Uterus (tissue), 2 donors: ENCODE measurements at regions not wholly inside any gene's neighbourhood (a gene's known extent, or its start where the extent isn't known, plus 50 kb on each side); places are given as distances from the start of the nearest gene placed in this dataset.

Source experiments
- POLR2A ChIP-seq, 2 donors: fragments of 450-650 bp; IDR thresholded peaks; one replicate each; pipeline ENCODE4 v1.6.1; 2016; ENCODE audit warnings: antibody characterized with exemption in 2 of 2, mild to moderate bottlenecking in 1 of 2, moderate library complexity in 1 of 2
- TF ChIP-seq, protein P1 (sequence below), 4 experiments: fragments of 200-600 bp in 2 of 4; fragments of 450-650 bp in 2 of 4; sonication (generic) in 2 of 4; IDR thresholded peaks; one replicate each; pipeline ENCODE4 v1.5.1; 2016 to 2019; ENCODE audit warnings: antibody characterized with exemption in 4 of 4, mild to moderate bottlenecking in 2 of 4, moderate library complexity in 1 of 4

DNA sequence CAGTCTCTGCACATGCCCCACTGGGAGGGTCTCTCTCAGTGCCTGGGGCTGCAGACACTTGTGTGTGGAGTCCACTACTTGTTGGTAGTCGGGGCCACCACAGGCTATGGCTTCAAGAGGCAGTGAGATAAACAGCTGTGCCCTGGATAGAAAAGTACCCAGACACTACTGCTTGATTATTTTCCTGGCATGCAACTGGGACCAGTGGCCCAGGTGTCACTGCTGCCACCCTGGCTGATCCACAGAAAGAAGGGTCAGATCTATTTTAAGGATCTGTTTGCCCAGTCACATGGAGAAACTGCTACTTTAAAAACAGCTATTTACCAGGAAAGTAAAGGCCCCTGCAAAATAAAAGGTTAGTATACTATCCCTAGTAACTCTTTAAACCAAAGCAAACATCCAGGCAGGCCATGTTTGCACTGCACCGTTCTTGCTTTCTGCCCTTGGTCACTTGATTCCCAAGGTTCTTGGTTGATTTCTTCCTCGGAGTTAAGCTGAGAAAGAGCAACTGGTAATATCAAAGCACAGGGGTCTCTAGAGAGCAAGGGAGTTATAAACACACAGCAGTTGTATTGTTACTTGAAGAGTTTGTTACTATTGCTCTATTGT lies 99.9 kb downstream of the GLUL start:
- no peak for TF ChIP-seq POLR2A (IDR thresholded peaks at IDR 0.05)
- TF ChIP-seq, protein P1, sequence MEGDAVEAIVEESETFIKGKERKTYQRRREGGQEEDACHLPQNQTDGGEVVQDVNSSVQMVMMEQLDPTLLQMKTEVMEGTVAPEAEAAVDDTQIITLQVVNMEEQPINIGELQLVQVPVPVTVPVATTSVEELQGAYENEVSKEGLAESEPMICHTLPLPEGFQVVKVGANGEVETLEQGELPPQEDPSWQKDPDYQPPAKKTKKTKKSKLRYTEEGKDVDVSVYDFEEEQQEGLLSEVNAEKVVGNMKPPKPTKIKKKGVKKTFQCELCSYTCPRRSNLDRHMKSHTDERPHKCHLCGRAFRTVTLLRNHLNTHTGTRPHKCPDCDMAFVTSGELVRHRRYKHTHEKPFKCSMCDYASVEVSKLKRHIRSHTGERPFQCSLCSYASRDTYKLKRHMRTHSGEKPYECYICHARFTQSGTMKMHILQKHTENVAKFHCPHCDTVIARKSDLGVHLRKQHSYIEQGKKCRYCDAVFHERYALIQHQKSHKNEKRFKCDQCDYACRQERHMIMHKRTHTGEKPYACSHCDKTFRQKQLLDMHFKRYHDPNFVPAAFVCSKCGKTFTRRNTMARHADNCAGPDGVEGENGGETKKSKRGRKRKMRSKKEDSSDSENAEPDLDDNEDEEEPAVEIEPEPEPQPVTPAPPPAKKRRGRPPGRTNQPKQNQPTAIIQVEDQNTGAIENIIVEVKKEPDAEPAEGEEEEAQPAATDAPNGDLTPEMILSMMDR (IDR thresholded peaks at IDR 0.05) = no peak
